HG03139 (cell line): ENCODE measurements at regions not wholly inside any gene's neighbourhood (a gene's known extent, or its start where the extent isn't known, plus 50 kb on each side); places are given as distances from the start of the nearest gene placed in this dataset.

Source experiments
- ATAC-seq: cut with Tn5 transposase; IDR thresholded peaks from one replicate; pipeline ENCODE4 v1.9.1; 2021; ENCODE audit not compliant: unreplicated experiment

DNA sequence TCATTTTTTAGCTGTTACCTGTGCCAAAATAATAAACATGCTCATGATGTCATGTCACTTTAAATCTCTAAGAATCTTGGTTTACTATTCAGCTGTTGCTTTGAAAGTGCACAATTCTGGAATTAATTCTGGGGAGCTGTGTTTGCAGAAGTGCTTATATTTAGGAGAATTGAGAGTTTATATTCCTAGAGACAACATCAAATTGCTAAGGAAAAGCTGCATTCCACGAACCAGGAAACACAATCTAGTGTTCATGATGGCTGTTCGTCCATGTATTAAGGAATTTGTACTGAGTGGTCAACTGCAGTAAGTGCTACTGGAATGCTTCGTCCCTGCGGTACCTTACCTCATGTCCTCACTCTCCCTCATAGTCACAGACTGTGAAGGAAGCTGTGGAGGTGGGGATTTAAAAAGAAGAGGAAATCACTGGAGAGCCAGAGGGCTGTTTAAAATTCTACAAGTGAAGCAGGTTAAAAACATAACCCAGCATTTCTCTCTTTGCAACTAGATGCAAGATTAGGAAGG is 161.0 kb downstream of the TRMT11 start:
- no peak for ATAC-seq

DNA sequence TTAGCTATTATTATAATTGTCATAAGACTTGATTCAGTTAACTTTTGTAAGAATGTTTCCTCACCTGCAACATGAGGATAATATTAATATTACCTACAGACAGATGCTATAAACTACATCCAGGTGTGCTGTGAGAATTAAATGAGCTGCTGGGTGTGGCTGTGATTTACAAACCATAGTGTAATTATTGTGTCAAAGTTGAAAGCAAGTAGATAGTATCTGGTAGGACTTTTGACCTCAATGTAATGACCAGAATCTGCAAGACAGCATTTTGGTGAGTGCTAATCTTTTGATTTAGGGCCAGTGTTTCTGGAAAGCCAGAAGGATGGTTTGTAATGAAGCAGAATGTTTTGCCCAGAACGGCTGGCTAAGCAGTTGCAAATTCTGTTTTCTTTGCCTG is 162.5 kb downstream of the TRMT11 start:
- ATAC-seq = no peak

DNA sequence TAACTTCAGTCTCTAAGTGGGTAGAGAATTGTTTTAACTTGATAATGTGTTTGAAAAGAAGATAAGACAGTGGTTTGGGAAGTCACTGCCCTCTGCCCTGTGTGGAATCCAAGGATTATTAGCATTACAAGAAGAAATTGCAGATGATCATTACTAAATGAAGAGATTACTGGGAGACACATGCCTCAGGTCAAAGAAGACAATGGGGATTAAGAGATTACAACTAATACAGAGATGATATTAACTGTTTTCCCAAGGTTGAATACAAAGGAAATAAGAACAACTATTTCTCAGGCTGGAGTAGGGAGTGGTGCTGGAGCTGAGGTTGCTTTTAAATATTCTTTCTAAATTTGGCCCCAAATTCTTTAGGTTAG is 166.0 kb downstream of the TRMT11 start:
- ATAC-seq = no peak

- no peak for ATAC-seq
Observed at GRCh38 chr6:126153661-126154060, 167.3 kb downstream of the TRMT11 start.

GRCh38 chr6:126156973-126157372 is 170.6 kb downstream of the TRMT11 start:
- peak; percentile 95 for ATAC-seq

- no peak for ATAC-seq
Observed at GRCh38 chr6:126167726-126168125, 172.2 kb upstream of the CENPW start.

DNA sequence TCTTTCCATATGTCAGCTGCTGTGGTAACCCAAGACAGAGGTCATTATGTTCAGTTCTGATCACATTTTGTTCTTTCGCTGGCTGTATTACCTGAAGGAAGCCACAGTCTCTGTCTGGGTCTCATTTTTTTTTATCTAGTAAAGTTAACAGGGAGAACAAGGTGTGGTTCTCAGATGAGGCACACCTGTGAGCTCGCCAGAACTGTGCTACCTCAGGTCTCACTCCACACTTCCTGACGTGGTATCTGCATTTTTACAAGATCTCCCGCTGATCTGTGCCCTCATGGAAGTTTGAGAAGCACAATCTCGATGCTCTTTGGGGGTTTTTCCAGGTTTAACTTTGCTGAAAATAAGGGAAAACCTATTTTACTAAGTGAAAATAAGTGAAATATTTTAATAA is 169.5 kb upstream of the CENPW start:
- ATAC-seq = no peak

GRCh38 chr6:126170978-126171382 is 168.9 kb upstream of the CENPW start:
- peak; percentile 86 for ATAC-seq

DNA sequence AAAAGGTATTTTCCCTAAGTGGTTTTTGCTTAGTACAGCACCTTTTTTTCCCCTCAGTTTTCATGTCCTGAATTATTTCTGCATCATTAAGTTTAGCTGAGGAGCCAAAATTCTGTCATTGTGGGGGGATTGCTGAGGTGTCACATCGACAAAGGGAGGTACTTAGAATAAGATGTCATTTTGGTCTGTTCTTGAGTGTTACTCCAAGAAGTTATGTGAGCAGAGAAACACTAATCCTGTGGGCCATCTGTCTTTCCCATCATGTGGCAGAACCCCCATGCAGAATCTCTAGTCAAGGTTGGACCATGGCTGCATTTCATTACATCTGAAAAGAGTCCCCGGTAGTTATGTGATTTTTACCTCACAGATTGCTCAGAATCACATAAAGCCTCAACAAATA is 167.8 kb upstream of the CENPW start:
- ATAC-seq = no peak

DNA sequence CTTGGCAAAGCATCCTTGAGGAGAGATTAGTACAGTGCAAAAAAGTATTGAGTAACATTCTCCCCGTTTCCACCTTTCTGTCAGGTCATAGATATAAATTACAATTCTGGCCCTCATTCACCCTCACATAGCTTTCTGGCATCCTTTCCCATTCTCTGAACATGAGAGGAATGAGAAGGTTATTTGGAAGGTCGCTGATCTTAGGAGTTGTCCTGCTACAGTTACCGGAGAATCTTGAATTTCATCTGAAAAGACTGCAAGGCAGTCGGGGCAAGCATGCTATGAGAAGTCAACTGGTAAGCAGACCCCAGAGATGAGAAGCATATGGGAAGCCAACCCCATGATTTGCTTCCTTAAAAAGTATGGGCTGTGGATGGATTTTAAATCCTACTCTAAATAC is 166.7 kb upstream of the CENPW start:
- ATAC-seq = no peak

GRCh38 chr6:126174697-126175096 is 165.2 kb upstream of the CENPW start:
- ATAC-seq = no peak

GRCh38 chr6:126175251-126175650 is 164.7 kb upstream of the CENPW start:
- ATAC-seq = no peak

GRCh38 chr6:126176282-126176681 is 163.6 kb upstream of the CENPW start:
- no peak for ATAC-seq

- no peak for ATAC-seq
Observed at GRCh38 chr6:126180585-126180984, 159.3 kb upstream of the CENPW start.

GRCh38 chr6:126181173-126181741 is 158.7 kb upstream of the CENPW start:
- ATAC-seq = no peak

GRCh38 chr6:126181890-126182289 is 158.0 kb upstream of the CENPW start:
- no peak for ATAC-seq

GRCh38 chr6:126182650-126183311 is 157.1 kb upstream of the CENPW start:
- no peak for ATAC-seq

GRCh38 chr6:126185774-126186173 is 154.1 kb upstream of the CENPW start:
- no peak for ATAC-seq

DNA sequence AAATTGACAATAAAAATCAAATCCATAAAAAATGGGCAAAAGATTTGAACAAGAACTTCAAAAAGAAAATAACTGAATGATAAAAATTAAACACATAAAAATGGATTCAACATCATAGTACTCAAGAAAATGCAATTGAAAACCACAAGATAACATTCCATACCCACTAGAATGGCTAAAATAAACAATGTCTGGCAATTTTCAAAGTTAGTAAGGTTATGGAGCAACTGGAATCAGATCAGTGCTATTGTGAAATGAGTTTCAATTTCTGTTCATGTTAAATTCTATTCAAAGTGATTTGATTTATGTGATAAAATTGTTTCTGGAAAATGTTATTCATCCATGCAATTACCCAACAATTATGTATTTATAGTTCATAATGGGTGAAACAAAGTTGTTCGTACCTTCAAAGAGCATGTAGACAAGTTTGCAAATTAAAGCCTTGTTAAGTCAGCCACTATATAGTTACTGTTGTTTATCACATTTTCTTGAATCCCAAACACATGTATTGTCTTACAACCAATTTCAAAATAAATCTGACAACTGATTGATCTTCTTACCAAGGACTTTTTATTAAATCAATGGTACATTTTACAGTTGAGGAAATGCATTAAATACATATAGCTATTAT is 151.5 kb upstream of the CENPW start:
- no peak for ATAC-seq

DNA sequence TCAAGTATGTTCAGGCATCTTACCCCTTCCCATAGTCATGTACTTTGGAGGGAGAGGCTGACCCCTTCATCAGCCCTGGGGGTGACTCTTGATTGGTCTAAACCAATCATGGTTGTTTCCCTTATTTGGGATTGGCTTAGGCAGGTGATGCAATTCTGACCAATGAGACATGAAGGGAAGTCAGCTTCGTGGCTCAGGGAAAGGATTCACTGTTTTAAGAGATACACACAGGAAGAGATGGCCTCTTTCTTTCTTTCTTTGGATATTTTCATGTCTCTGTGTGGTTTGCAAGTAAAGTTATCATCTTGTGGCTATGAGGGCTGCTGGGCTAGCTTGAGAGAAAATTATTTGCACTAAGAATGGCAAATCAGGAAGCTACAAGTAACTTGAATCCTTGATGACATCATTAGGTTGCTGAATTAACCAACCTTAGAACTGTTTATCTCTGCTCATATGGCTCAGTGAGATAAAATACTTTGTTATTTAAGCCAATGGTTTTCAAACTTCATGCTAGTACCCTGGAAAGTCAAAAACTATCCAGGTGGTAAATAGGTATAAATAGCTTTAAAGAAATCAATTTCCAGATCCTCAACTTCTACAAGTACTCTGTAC is 144.2 kb upstream of the CENPW start:
- no peak for ATAC-seq

- no peak for ATAC-seq
Observed at GRCh38 chr6:126198631-126199030, 141.3 kb upstream of the CENPW start.

GRCh38 chr6:126199466-126199865 is 140.4 kb upstream of the CENPW start:
- ATAC-seq = no peak
